Upper lobe of left lung (tissue), 6 donors: ENCODE measurements at regions not wholly inside any gene's neighbourhood (a gene's known extent, or its start where the extent isn't known, plus 50 kb on each side); places are given as distances from the start of the nearest gene placed in this dataset.

Experiments used
- ATAC-seq, 2 donors: fragments of 200-7000 bp; cut with Tn5 transposase; one replicate each; pipeline ENCODE4 v1.9.1; 2022; ENCODE audit warnings: mild to moderate bottlenecking in 2 of 2, moderate library complexity in 2 of 2; ENCODE audit not compliant: low FRiP score in 2 of 2
- DNase-seq, 2 donors: peaks; one replicate each; pipeline ENCODE4 v3.0.0-alpha.2; 2019 to 2020
- H3K27ac ChIP-seq, 4 donors: fragments of 200-600 bp; sonication (generic); one replicate each; pipeline ENCODE4 v1.5.1; 2016 to 2019
- H3K27me3 ChIP-seq, 4 donors: fragments of 200-600 bp; sonication (generic); one replicate each; pipeline ENCODE4 v1.5.1; 2017 to 2019
- H3K36me3 ChIP-seq, 4 donors: fragments of 200-600 bp; sonication (generic); one replicate each; pipeline ENCODE4 v1.5.1; 2016 to 2019
- H3K4me1 ChIP-seq, 4 donors: fragments of 200-600 bp; sonication (generic); one replicate each; pipeline ENCODE4 v1.5.1; 2018 to 2019
- H3K4me3 ChIP-seq, 4 donors: fragments of 200-600 bp; sonication (generic); one replicate each; pipeline ENCODE4 v1.5.1; 2017 to 2019; ENCODE audit warnings: mild to moderate bottlenecking in 2 of 4, moderate library complexity in 1 of 4
- H3K9me3 ChIP-seq, 4 donors: fragments of 200-600 bp; sonication (generic); one replicate each; pipeline ENCODE4 v1.5.1; 2018 to 2019
- CTCF ChIP-seq, 6 experiments: fragments of 450-650 bp in 4 of 6; fragments of 200-600 bp in 2 of 6; sonication (generic) in 2 of 6; IDR thresholded peaks; one replicate each; pipeline ENCODE4 v1.5.1; 2016 to 2019; ENCODE audit warnings: antibody characterized with exemption in 6 of 6
- EP300 ChIP-seq, 4 donors: sonication (generic); formaldehyde crosslinking; IDR thresholded peaks; one replicate each; pipeline ENCODE4 v1.5.1; 2017; ENCODE audit warnings: antibody characterized with exemption in 4 of 4, control low read depth in 2 of 4
- POLR2A ChIP-seq, 4 donors: fragments of 450-650 bp; IDR thresholded peaks; one replicate each; pipeline ENCODE4 v1.5.1; 2016 to 2017; ENCODE audit warnings: antibody characterized with exemption in 4 of 4, mild to moderate bottlenecking in 2 of 4
- POLR2AphosphoS5 ChIP-seq, 2 donors: sonication (generic); formaldehyde crosslinking; IDR thresholded peaks; one replicate each; pipeline ENCODE4 v1.5.1; 2017; ENCODE audit warnings: antibody characterized with exemption in 2 of 2
- WGBS, 2 donors: methylation state at CpG; one replicate each; pipeline ENCODE4 v1.1.5; 2017 to 2018; 5-methylcytosine and 5-hydroxymethylcytosine counted together
- donor health status: DM: no; HTN: no; CAD: no; lungs with moderate emphysema.
- donor health status: DM: no; HTN: yes; CAD: no; lungs with severe emphysema.

DNA sequence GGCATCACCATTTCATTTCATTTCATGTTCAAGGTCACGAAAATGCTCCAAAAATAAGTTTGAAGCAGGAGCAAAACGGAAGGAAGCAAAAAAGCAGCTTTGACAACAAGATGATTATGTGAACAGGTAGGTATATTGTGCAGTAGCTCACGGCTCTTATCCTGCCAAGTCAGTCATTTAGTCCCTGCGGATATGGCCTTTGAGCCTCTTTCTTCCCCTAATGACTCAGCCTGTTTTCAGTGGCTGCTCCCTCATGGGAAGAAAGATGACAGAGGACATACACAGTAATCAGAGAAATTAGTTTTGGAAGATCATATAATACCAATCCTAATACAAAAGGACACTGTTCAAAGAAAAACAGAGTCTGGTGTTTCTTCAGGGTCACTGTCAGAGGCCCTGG lies 155.8 kb upstream of the GRAMD2B start:
- H3K4me1 ChIP-seq: no peaks in the 10 kb centered on the region
- DNase-seq (no peak), ATAC-seq (no peak)
- TF ChIP-seq POLR2AphosphoS5 (IDR thresholded peaks at IDR 0.05): no peak
- no peak for TF ChIP-seq EP300 (IDR thresholded peaks at IDR 0.05)
- no peak for TF ChIP-seq POLR2A (IDR thresholded peaks at IDR 0.05)
- no peak for TF ChIP-seq CTCF (IDR thresholded peaks at IDR 0.05)
- no peaks in the 10 kb centered on the region for H3K27me3 ChIP-seq
- 77 to 78% methylated on average over 4 of the region's 4 CpGs for WGBS, 2 donors
- no peak overlapping the region for H3K27ac ChIP-seq
- H3K4me3 ChIP-seq: no peak overlapping the region
- no peaks in the 10 kb centered on the region for H3K36me3 ChIP-seq
- no peaks in the 10 kb centered on the region for H3K9me3 ChIP-seq

GRCh38 chr5:126268697-126269315 lies 154.4 kb upstream of the GRAMD2B start:
- H3K4me1 ChIP-seq: no peaks in the 10 kb centered on the region
- H3K27me3 ChIP-seq: no peaks in the 10 kb centered on the region
- no peaks in the 10 kb centered on the region for H3K36me3 ChIP-seq
- H3K4me3 ChIP-seq: no peak overlapping the region
- WGBS, 2 donors: 76 to 81% methylated on average over 3 of the region's 3 CpGs
- DNase-seq: no peak
- no peaks in the 10 kb centered on the region for H3K9me3 ChIP-seq
- no peak for TF ChIP-seq POLR2A (IDR thresholded peaks at IDR 0.05)
- no peak for TF ChIP-seq EP300 (IDR thresholded peaks at IDR 0.05)
- no peak for TF ChIP-seq CTCF (IDR thresholded peaks at IDR 0.05)
- TF ChIP-seq POLR2AphosphoS5 (IDR thresholded peaks at IDR 0.05): no peak
- no peak overlapping the region for H3K27ac ChIP-seq
- ATAC-seq: no peak

DNA sequence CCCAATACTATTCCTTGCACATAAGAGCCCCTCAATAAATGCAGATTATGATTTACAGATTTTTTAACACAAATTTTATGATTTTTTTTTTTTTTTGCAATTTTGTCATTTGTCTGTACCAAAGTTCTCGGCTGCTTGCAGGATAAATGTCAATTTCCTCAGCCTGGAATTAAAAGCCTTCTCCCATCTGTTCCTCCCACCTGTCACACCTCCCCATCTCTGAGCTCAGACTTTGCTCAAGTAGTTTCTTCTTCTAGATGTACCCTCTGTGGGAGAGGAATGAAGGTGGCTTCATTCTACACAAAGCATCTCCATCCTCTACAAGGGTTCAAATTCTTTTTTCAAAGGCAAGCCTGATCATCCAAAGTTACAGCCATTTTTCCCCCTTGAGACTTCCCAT lies 153.7 kb upstream of the GRAMD2B start:
- no peak for TF ChIP-seq POLR2AphosphoS5 (IDR thresholded peaks at IDR 0.05)
- no peak for TF ChIP-seq EP300 (IDR thresholded peaks at IDR 0.05)
- TF ChIP-seq CTCF (IDR thresholded peaks at IDR 0.05): no peak
- no peak for TF ChIP-seq POLR2A (IDR thresholded peaks at IDR 0.05)
- WGBS, 2 donors: 96% methylated on average over 1 of the region's 1 CpG
- ATAC-seq (no peak), DNase-seq (no peak)
- Histone ChIP-seq H3K9me3 (no peaks in the 10 kb centered on the region), H3K36me3 (no peaks in the 10 kb centered on the region), H3K27ac (no peak overlapping the region), H3K4me3 (no peak overlapping the region), H3K4me1 (no peaks in the 10 kb centered on the region), H3K27me3 (no peaks in the 10 kb centered on the region)

- ATAC-seq (no peak), DNase-seq (no peak)
- Histone ChIP-seq H3K4me3 (no peak overlapping the region), H3K27ac (no peak overlapping the region), H3K4me1 (no peaks in the 10 kb centered on the region), H3K27me3 (no peaks in the 10 kb centered on the region), H3K9me3 (no peaks in the 10 kb centered on the region), H3K36me3 (no peaks in the 10 kb centered on the region)
- TF ChIP-seq CTCF (IDR thresholded peaks at IDR 0.05) (no peak), POLR2AphosphoS5 (IDR thresholded peaks at IDR 0.05) (no peak), EP300 (IDR thresholded peaks at IDR 0.05) (no peak), POLR2A (IDR thresholded peaks at IDR 0.05) (no peak)
- WGBS, 2 donors: 85 to 93% methylated on average over 3 of the region's 3 CpGs
Observed at GRCh38 chr5:126271141-126271540, 152.1 kb upstream of the GRAMD2B start.

- ATAC-seq (no peak), DNase-seq (no peak)
- no peaks in the 10 kb centered on the region for H3K36me3 ChIP-seq
- H3K4me3 ChIP-seq: no peak overlapping the region
- no peaks in the 10 kb centered on the region for H3K4me1 ChIP-seq
- TF ChIP-seq EP300 (IDR thresholded peaks at IDR 0.05) (no peak), CTCF (IDR thresholded peaks at IDR 0.05) (no peak), POLR2AphosphoS5 (IDR thresholded peaks at IDR 0.05) (no peak), POLR2A (IDR thresholded peaks at IDR 0.05) (no peak)
- WGBS, 2 donors: 70 to 74% methylated on average over 2 of the region's 2 CpGs
- no peak overlapping the region for H3K27ac ChIP-seq
- H3K9me3 ChIP-seq: no peaks in the 10 kb centered on the region
- H3K27me3 ChIP-seq: no peaks in the 10 kb centered on the region
Observed at GRCh38 chr5:126274076-126274762, 149.0 kb upstream of the GRAMD2B start.
